ENCODE measurements at regions not wholly inside any gene's neighbourhood (a gene's known extent, or its start where the extent isn't known, plus 50 kb on each side); places are given as distances from the start of the nearest gene placed in this dataset.

DNA sequence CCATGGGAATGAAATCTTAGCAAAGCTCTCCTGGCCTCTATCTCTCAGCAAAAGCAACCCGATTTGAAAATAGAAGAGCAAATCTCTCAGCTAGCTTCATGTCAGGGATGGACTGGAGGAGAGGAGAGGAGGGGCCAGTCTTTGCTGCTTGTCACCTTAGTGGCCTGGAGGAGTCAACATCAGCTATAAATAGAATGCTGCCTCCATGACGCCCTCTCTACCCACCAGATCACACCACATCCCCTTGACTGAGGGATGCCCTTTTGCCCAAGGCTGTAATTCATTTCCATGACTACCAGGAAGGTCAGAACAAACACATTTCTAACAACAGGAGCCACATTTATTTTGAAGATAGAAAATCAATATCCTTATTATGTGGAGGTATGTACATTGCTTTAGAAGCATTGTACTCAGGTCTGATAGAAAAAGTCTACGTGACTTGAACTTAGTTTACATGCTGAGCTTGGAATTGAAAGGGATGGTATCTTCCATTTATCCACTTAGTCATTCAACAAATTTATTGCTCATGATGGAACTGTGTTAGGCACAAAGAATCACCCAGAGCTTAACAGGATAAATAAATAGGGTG is 92.4 kb upstream of the LIFR start:
- DNase-seq (no peak), ATAC-seq (no peak)
- H3K36me3 ChIP-seq, result no peaks in the 10 kb centered on the region
- H3K27me3 ChIP-seq, result no peaks in the 10 kb centered on the region
- 56 to 72% methylated on average over 3 of the region's 3 CpGs for WGBS, 2 donors
- H3K4me1 ChIP-seq, result peaks cover 0 to 10% (median 3%) of the 10 kb centered on the region in 9 donors
- TF ChIP-seq, protein P1, sequence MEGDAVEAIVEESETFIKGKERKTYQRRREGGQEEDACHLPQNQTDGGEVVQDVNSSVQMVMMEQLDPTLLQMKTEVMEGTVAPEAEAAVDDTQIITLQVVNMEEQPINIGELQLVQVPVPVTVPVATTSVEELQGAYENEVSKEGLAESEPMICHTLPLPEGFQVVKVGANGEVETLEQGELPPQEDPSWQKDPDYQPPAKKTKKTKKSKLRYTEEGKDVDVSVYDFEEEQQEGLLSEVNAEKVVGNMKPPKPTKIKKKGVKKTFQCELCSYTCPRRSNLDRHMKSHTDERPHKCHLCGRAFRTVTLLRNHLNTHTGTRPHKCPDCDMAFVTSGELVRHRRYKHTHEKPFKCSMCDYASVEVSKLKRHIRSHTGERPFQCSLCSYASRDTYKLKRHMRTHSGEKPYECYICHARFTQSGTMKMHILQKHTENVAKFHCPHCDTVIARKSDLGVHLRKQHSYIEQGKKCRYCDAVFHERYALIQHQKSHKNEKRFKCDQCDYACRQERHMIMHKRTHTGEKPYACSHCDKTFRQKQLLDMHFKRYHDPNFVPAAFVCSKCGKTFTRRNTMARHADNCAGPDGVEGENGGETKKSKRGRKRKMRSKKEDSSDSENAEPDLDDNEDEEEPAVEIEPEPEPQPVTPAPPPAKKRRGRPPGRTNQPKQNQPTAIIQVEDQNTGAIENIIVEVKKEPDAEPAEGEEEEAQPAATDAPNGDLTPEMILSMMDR (IDR thresholded peaks at IDR 0.05), result no peak
- H3K9me3 ChIP-seq, result peaks cover 0 to 6% (median 0%) of the 10 kb centered on the region in 11 donors
- intact Hi-C loops (cut with DNase I), result no loop called here
- no peak overlapping the region for H3K4me3 ChIP-seq
- no peak overlapping the region for H3K27ac ChIP-seq

DNA sequence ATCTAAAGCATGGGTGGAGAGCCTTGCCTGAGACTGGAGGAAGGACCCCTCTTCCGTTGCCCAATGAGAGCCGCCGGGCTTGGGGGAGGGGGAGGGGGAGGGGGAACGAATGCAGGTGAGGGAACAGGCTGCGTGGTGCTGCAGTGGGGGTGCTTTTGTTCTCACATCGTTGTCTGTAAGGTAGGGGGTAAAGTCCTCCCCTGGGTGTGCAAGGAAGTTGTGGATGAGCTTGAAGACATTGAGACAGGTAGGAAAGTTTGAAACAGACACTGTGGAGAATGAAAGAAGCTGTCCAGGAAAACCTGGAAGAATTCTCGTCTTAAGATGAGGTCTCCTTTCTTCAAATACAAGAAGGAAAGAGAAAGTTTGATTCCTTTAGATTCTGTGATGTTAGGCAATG is 94.1 kb upstream of the LIFR start:
- DNase-seq (no peak), ATAC-seq (no peak)
- H3K36me3 ChIP-seq, result no peaks in the 10 kb centered on the region
- H3K27ac ChIP-seq, result peak overlapping the region in 2 of 10 donors; percentile 3 to 35
- 31 to 38% methylated on average over 7 of the region's 7 CpGs for WGBS, 2 donors
- no peaks in the 10 kb centered on the region for H3K9me3 ChIP-seq
- peaks cover 0 to 10% (median 3%) of the 10 kb centered on the region in 9 donors for H3K4me1 ChIP-seq
- no peaks in the 10 kb centered on the region for H3K27me3 ChIP-seq
- peak overlapping the region in 6 of 10 donors; percentile 2 to 34 (median 20) for H3K4me3 ChIP-seq
- intact Hi-C loops (cut with DNase I), result loop anchor here in 1 of 10 donors (10.0 kb wide), 1 partner anchor 76 kb away; no protein-coding TSS in a partner anchor
- TF ChIP-seq, protein P1 (IDR thresholded peaks at IDR 0.05), result no peak

DNA sequence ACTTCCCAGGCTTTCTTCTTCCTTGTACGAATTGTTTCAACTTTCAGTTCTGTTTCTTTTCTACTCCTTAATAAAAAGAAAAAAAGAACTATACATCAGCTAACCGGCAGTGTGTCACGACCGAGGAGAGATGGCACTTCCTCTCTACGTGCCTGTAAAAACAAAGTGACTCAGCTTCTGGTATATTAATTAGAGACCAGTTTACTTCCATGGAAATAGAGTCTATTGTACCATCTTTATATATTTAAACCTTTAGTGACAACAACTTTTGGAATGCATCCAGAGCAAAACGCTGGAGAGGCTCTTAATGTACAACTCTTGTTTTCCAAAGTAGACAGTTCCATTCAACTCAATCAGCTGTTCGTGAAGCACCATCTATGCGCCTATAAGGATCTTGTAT is 94.5 kb upstream of the LIFR start:
- Histone ChIP-seq H3K4me3 (peak overlapping the region in 6 of 10 donors; percentile 2 to 34 (median 20)), H3K4me1 (peaks cover 0 to 10% (median 3%) of the 10 kb centered on the region in 9 donors), H3K9me3 (no peaks in the 10 kb centered on the region), H3K27ac (peak overlapping the region in 3 of 10 donors; percentile 3 to 35 (median 5)), H3K36me3 (no peaks in the 10 kb centered on the region), H3K27me3 (no peaks in the 10 kb centered on the region)
- TF ChIP-seq, protein P1 (IDR thresholded peaks at IDR 0.05), result no peak
- no peak for DNase-seq
- 41 to 52% methylated on average over 8 of the region's 8 CpGs for WGBS, 2 donors
- ATAC-seq, result peak in 2 of 8 donors; percentile 49 to 58
- intact Hi-C loops (cut with DNase I), result loop anchor here in 1 of 10 donors (10.0 kb wide), 1 partner anchor 76 kb away; no protein-coding TSS in a partner anchor

DNA sequence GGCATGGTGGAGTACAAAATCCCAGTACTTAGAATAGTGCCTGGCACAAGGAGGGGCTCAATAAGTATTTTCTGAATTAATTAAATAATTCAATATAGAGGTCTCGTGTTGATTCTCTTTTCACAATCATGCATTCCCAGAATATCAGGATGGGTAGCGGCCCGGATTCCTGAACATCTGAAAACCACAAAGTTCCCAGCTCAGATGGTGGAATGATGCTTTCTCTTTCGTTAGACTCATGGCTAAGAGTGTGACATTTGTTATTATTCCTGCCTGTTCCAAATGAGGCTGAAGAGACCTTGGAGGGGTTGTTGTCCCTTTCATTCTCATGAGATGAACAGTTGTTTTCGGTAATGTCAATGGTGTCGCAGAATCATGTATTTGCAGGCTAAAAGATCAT is 95.4 kb upstream of the LIFR start:
- peaks cover 0 to 17% (median 3%) of the 10 kb centered on the region in 9 donors for H3K4me1 ChIP-seq
- intact Hi-C loops (cut with DNase I), result loop anchor here in 1 of 10 donors (10.0 kb wide), 1 partner anchor 77 kb away; no protein-coding TSS in a partner anchor
- ATAC-seq, result no peak
- TF ChIP-seq, protein P1 (IDR thresholded peaks at IDR 0.05), result no peak
- DNase-seq, result no peak
- no peaks in the 10 kb centered on the region for H3K36me3 ChIP-seq
- 97 to 98% methylated on average over 6 of the region's 6 CpGs for WGBS, 2 donors
- H3K9me3 ChIP-seq, result no peaks in the 10 kb centered on the region
- peak overlapping the region in 1 of 10 donors; percentile 5 for H3K27ac ChIP-seq
- H3K4me3 ChIP-seq, result no peak overlapping the region
- H3K27me3 ChIP-seq, result no peaks in the 10 kb centered on the region

Measured in heart right ventricle (tissue), 16 donors.